HEK293 (cell line): ENCODE measurements at regions not wholly inside any gene's neighbourhood (a gene's known extent, or its start where the extent isn't known, plus 50 kb on each side); places are given as distances from the start of the nearest gene placed in this dataset.
A peak's percentile ranks its signal among the peaks of the same experiment; 100 is the strongest.

Experiments used
- CTCF ChIA-PET: fragments of 350-600 bp; formaldehyde crosslinking; extraction: SDS; loops from one replicate; lab custom pipeline; 2021; ENCODE audit warnings: antibody characterized with exemption; lab: Yijun Ruan, JAX
- POLR2A ChIA-PET: fragments of 300-600 bp; formaldehyde crosslinking; extraction: SDS; loops from one replicate; lab custom pipeline; 2020; ENCODE audit warnings: antibody characterized with exemption, inconsistent platforms; lab: Yijun Ruan, JAX
- H3K27ac ChIP-seq: fragments of 200-500 bp; sonication (Bioruptor generic); 2 replicates; pipeline ENCODE4 v1.5.1; 2014; ENCODE audit warnings: low read depth, low read length, control low read depth, inconsistent platforms; ENCODE audit errors: extremely low read depth
- H3K36me3 ChIP-seq, 2 experiments: fragments of 200-500 bp in 1 of 2; sonication (Bioruptor generic) in 1 of 2; 1 replicate in 1 of 2; 2 replicates in 1 of 2; pipeline ENCODE4 v1.5.1; 2014 to 2017; ENCODE audit warnings: inconsistent platforms in 2 of 2, low read length in 2 of 2; ENCODE audit not compliant: control insufficient read depth in 2 of 2, insufficient read depth in 1 of 2
- H3K4me1 ChIP-seq: fragments of 200-500 bp; sonication (Bioruptor generic); 2 replicates; pipeline ENCODE4 v1.5.1; 2014; ENCODE audit warnings: mild to moderate bottlenecking, low read length, inconsistent platforms; ENCODE audit not compliant: control insufficient read depth, insufficient read depth
- H3K4me3 ChIP-seq: 2 replicates; pipeline ENCODE4 v1.5.1; 2011; ENCODE audit warnings: low read depth, mild to moderate bottlenecking, control low read depth, low read length, moderate library complexity
- H3K9me3 ChIP-seq: fragments of 200-500 bp; sonication (Bioruptor generic); 2 replicates; pipeline ENCODE4 v1.5.1; 2014; ENCODE audit warnings: low read depth, low read length, inconsistent platforms; ENCODE audit not compliant: control insufficient read depth, insufficient read depth
- INSM2 ChIP-seq: fragments of 450-650 bp; formaldehyde crosslinking; IDR thresholded peaks from 2 replicates; pipeline ENCODE4 v1.5.1; 2016; ENCODE audit warnings: missing biosample characterization, missing genetic modification characterization
- OSR2 ChIP-seq: fragments of 450-650 bp; formaldehyde crosslinking; IDR thresholded peaks from 2 replicates; pipeline ENCODE4 v1.5.1; 2016; ENCODE audit warnings: missing biosample characterization, missing genetic modification characterization
- PATZ1 ChIP-seq: fragments of 450-650 bp; formaldehyde crosslinking; IDR thresholded peaks from 2 replicates; pipeline ENCODE4 v1.5.1; 2016; ENCODE audit warnings: missing biosample characterization, missing genetic modification characterization
- REPIN1 ChIP-seq: fragments of 450-650 bp; formaldehyde crosslinking; IDR thresholded peaks from 2 replicates; pipeline ENCODE4 v1.5.1; 2017; ENCODE audit warnings: missing biosample characterization, missing genetic modification characterization, low read depth
- SCRT1 ChIP-seq: fragments of 450-650 bp; formaldehyde crosslinking; IDR thresholded peaks from 2 replicates; pipeline ENCODE4 v1.5.1; 2016; ENCODE audit warnings: missing biosample characterization, missing genetic modification characterization, borderline replicate concordance
- SP7 ChIP-seq: fragments of 450-650 bp; formaldehyde crosslinking; IDR thresholded peaks from 2 replicates; pipeline ENCODE4 v1.5.1; 2016; ENCODE audit warnings: missing biosample characterization, missing genetic modification characterization
- ZBTB17 ChIP-seq: fragments of 450-650 bp; formaldehyde crosslinking; IDR thresholded peaks from 2 replicates; pipeline ENCODE4 v1.5.1; 2016; ENCODE audit warnings: missing biosample characterization, missing genetic modification characterization
- ZNF114 ChIP-seq: fragments of 450-650 bp; formaldehyde crosslinking; IDR thresholded peaks from 2 replicates; pipeline ENCODE4 v1.5.0; 2017; ENCODE audit warnings: missing biosample characterization, missing genetic modification characterization
- ZNF140 ChIP-seq: fragments of 450-650 bp; formaldehyde crosslinking; IDR thresholded peaks from 2 replicates; pipeline ENCODE4 v1.5.1; 2016; ENCODE audit warnings: missing biosample characterization, missing genetic modification characterization
- ZNF248 ChIP-seq: fragments of 450-650 bp; formaldehyde crosslinking; IDR thresholded peaks from 2 replicates; pipeline ENCODE4 v1.5.1; 2017; ENCODE audit warnings: missing biosample characterization, missing genetic modification characterization
- ZNF341 ChIP-seq: fragments of 450-650 bp; formaldehyde crosslinking; IDR thresholded peaks from 2 replicates; pipeline ENCODE4; 2016; ENCODE audit warnings: low read depth, missing biosample characterization, missing genetic modification characterization
- ZNF423 ChIP-seq: fragments of 450-650 bp; formaldehyde crosslinking; IDR thresholded peaks from 2 replicates; pipeline ENCODE4 v1.5.1; 2016; ENCODE audit warnings: missing biosample characterization, missing genetic modification characterization
- ZNF514 ChIP-seq: fragments of 450-650 bp; formaldehyde crosslinking; IDR thresholded peaks from 2 replicates; pipeline ENCODE4 v1.5.1; 2016; ENCODE audit warnings: missing biosample characterization, missing genetic modification characterization
- ZNF521 ChIP-seq: fragments of 450-650 bp; formaldehyde crosslinking; IDR thresholded peaks from 2 replicates; pipeline ENCODE4 v1.5.1; 2017; ENCODE audit warnings: missing biosample characterization, mild to moderate bottlenecking, missing genetic modification characterization
- ZNF529 ChIP-seq: fragments of 450-650 bp; formaldehyde crosslinking; IDR thresholded peaks from 2 replicates; pipeline ENCODE4 v1.5.1; 2017; ENCODE audit warnings: missing genetic modification characterization, missing biosample characterization; ENCODE audit not compliant: insufficient replicate concordance
- ZNF585B ChIP-seq: fragments of 450-650 bp; formaldehyde crosslinking; IDR thresholded peaks from 2 replicates; pipeline ENCODE4 v1.5.1; 2016; ENCODE audit warnings: missing biosample characterization, missing genetic modification characterization
- ZNF621 ChIP-seq: fragments of 450-650 bp; formaldehyde crosslinking; IDR thresholded peaks from 2 replicates; pipeline ENCODE4 v1.5.1; 2017; ENCODE audit warnings: missing biosample characterization, missing genetic modification characterization
- ZNF623 ChIP-seq: fragments of 450-650 bp; formaldehyde crosslinking; IDR thresholded peaks from 2 replicates; pipeline ENCODE4 v1.5.1; 2016; ENCODE audit warnings: missing biosample characterization, missing genetic modification characterization
- ZNF704 ChIP-seq: fragments of 450-650 bp; formaldehyde crosslinking; IDR thresholded peaks from 2 replicates; pipeline ENCODE4 v1.5.1; 2016; ENCODE audit warnings: missing biosample characterization, missing genetic modification characterization
- TF ChIP-seq, protein P1 (sequence below): fragments of 450-650 bp; formaldehyde crosslinking; IDR thresholded peaks from 2 replicates; pipeline ENCODE4 v1.5.1; 2017; ENCODE audit warnings: missing biosample characterization, missing genetic modification characterization
- TF ChIP-seq, protein P2 (sequence below): IDR thresholded peaks from 2 replicates; pipeline ENCODE4 v1.6.1; 2011; ENCODE audit warnings: mild to moderate bottlenecking, low read depth, low read length, borderline replicate concordance
- TF ChIP-seq, protein P3 (sequence below): fragments of 450-650 bp; formaldehyde crosslinking; IDR thresholded peaks from 2 replicates; pipeline ENCODE4 v1.5.0; 2017; ENCODE audit warnings: missing biosample characterization, missing genetic modification characterization, borderline replicate concordance

- TF ChIP-seq ZNF341 (tag by site-specific recombination) (no peak), REPIN1 (tag by site-specific recombination) (no peak), PATZ1 (no peak), ZNF423 (no peak), SP7 (peak; percentile 33; the same call in 1 of the 2 replicates), ZBTB17 (tag by site-specific recombination) (no peak), INSM2 (no peak), SCRT1 (tag by site-specific recombination) (no peak), ZNF704 (tag by site-specific recombination) (no peak), ZNF623 (no peak), ZNF529 (no peak), ZNF621 (tag by site-specific recombination) (no peak), ZNF585B (tag by site-specific recombination) (no peak), ZNF114 (tag by site-specific recombination) (no peak), ZNF248 (tag by site-specific recombination) (no peak), ZNF521 (tag by site-specific recombination) (no peak)
Observed at GRCh38 chr5:138651058-138651766, 76.0 kb upstream of the HSPA9 start (continued).

GRCh38 chr5:138650196-138650595 is 75.0 kb upstream of the HSPA9 start:
- Histone ChIP-seq H3K9me3 (no peaks in the 10 kb centered on the region), H3K4me3 (no peak overlapping the region), H3K36me3 (no peaks in the 10 kb centered on the region), H3K4me1 (no peaks in the 10 kb centered on the region; the same call in 1 of the 2 replicates), H3K27ac (no peak overlapping the region)
- TF ChIP-seq, protein P1, sequence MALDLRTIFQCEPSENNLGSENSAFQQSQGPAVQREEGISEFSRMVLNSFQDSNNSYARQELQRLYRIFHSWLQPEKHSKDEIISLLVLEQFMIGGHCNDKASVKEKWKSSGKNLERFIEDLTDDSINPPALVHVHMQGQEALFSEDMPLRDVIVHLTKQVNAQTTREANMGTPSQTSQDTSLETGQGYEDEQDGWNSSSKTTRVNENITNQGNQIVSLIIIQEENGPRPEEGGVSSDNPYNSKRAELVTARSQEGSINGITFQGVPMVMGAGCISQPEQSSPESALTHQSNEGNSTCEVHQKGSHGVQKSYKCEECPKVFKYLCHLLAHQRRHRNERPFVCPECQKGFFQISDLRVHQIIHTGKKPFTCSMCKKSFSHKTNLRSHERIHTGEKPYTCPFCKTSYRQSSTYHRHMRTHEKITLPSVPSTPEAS (tag by site-specific recombination): no peak; the same call in 1 of the 2 replicates
- no peak for TF ChIP-seq ZNF140 (tag by site-specific recombination)
- ChIA-PET POLR2A (interaction anchor here (0.5 kb wide), 1 partner anchor 80 kb away, joined by 3 read pairs; no protein-coding TSS in a partner anchor), CTCF (interaction anchor here (0.8 kb wide), 1 partner anchor 38 kb away, joined by 6 read pairs; no protein-coding TSS in a partner anchor)

GRCh38 chr5:138649775-138650174 is 74.6 kb upstream of the HSPA9 start:
- CTCF ChIA-PET: interaction anchor here (0.8 kb wide), 2 partner anchors 38 to 175 kb away, joined by 5 to 6 read pairs; no protein-coding TSS in a partner anchor
- TF ChIP-seq, protein P2, sequence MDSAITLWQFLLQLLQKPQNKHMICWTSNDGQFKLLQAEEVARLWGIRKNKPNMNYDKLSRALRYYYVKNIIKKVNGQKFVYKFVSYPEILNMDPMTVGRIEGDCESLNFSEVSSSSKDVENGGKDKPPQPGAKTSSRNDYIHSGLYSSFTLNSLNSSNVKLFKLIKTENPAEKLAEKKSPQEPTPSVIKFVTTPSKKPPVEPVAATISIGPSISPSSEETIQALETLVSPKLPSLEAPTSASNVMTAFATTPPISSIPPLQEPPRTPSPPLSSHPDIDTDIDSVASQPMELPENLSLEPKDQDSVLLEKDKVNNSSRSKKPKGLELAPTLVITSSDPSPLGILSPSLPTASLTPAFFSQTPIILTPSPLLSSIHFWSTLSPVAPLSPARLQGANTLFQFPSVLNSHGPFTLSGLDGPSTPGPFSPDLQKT: no peak
- TF ChIP-seq, protein P3, sequence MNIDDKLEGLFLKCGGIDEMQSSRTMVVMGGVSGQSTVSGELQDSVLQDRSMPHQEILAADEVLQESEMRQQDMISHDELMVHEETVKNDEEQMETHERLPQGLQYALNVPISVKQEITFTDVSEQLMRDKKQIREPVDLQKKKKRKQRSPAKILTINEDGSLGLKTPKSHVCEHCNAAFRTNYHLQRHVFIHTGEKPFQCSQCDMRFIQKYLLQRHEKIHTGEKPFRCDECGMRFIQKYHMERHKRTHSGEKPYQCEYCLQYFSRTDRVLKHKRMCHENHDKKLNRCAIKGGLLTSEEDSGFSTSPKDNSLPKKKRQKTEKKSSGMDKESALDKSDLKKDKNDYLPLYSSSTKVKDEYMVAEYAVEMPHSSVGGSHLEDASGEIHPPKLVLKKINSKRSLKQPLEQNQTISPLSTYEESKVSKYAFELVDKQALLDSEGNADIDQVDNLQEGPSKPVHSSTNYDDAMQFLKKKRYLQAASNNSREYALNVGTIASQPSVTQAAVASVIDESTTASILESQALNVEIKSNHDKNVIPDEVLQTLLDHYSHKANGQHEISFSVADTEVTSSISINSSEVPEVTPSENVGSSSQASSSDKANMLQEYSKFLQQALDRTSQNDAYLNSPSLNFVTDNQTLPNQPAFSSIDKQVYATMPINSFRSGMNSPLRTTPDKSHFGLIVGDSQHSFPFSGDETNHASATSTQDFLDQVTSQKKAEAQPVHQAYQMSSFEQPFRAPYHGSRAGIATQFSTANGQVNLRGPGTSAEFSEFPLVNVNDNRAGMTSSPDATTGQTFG (tag by site-specific recombination): no peak
- TF ChIP-seq ZNF514 (tag by site-specific recombination): no peak
- no peak for TF ChIP-seq OSR2 (tag by site-specific recombination)

More at GRCh38 chr5:138649775-138650174, 74.6 kb upstream of the HSPA9 start:
- Histone ChIP-seq H3K36me3 (no peaks in the 10 kb centered on the region), H3K27ac (no peak overlapping the region), H3K4me1 (no peaks in the 10 kb centered on the region; the same call in 1 of the 2 replicates), H3K9me3 (no peaks in the 10 kb centered on the region), H3K4me3 (no peak overlapping the region)
- POLR2A ChIA-PET: interaction anchor here (0.5 kb wide), 1 partner anchor 80 kb away, joined by 3 read pairs; no protein-coding TSS in a partner anchor
